ENCODE measurements at regions not wholly inside any gene's neighbourhood (a gene's known extent, or its start where the extent isn't known, plus 50 kb on each side); places are given as distances from the start of the nearest gene placed in this dataset.

DNA sequence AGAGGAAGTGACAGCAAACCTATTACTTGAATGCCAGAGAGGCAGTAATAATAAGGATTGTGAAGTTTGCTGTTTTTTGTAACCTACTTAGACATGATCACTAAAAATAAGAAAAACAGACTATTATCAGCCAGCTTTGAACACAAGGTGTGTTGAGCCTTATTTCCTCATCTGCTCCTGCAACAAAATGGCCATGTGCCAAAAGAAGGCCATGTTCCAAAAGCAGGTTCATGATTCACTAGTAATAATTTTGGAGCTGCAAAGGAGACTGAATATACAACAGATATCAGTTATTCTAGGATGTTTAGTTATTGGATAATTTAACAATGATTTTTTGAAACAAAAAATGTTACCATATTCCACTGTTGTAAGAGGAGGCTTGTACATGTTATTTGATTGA is 578.7 kb downstream of the SQOR start:
- Histone ChIP-seq H2BK5ac (ENCODE audit: insufficient read length, low read length) (no peak overlapping the region), H3K4ac (ENCODE audit: low read depth, low read length) (no peak overlapping the region), H3K23ac (ENCODE audit: insufficient read length, low read depth, low read length) (no peak overlapping the region), H4K91ac (ENCODE audit: insufficient read length, low read depth, low read length) (no peak overlapping the region), H3K79me1 (ENCODE audit: insufficient read depth, low read depth, low read length, poor library complexity, severe bottlenecking) (no peaks in the 10 kb centered on the region), H3T11ph (ENCODE audit: low read length) (no peak overlapping the region), H3K4me2 (ENCODE audit: insufficient read depth, insufficient read length, low read length) (no peak overlapping the region), H2BK20ac (ENCODE audit: low read depth, low read length, poor library complexity, severe bottlenecking) (no peak overlapping the region), H4K5ac (ENCODE audit: insufficient read length, low read depth, low read length) (no peak overlapping the region), H3K4me1 (ENCODE audit: insufficient read depth, low read length) (no peaks in the 10 kb centered on the region), H2AFZ (ENCODE audit: low read length) (no peak overlapping the region), H3K23me2 (ENCODE audit: insufficient read length, low read depth, low read length, poor library complexity, severe bottlenecking) (no peaks in the 10 kb centered on the region), H3K14ac (ENCODE audit: insufficient read depth, low read length) (no peak overlapping the region), H2BK12ac (ENCODE audit: insufficient read length, low read depth, low read length) (no peak overlapping the region), H3K9me3 (ENCODE audit: control insufficient read depth, low read depth, low read length) (no peaks in the 10 kb centered on the region), H3K27ac (ENCODE audit: insufficient read length, low read depth, low read length) (no peak overlapping the region), H4K20me1 (ENCODE audit: control insufficient read depth, insufficient read depth, insufficient read length) (no peaks in the 10 kb centered on the region), H3K27me3 (ENCODE audit: insufficient read depth, low read length) (no peaks in the 10 kb centered on the region), H2AK5ac (ENCODE audit: insufficient read length, low read length) (no peak overlapping the region), H2BK15ac (ENCODE audit: low read depth, low read length) (no peak overlapping the region), H3K18ac (ENCODE audit: insufficient read length, low read depth, low read length) (no peak overlapping the region), H4K8ac (replicated peaks; ENCODE audit: insufficient read length, low read depth, low read length) (no peak overlapping the region), H2BK120ac (ENCODE audit: low read depth, low read length, poor library complexity, severe bottlenecking) (no peak overlapping the region), H3K9ac (ENCODE audit: extremely low read depth, insufficient read length, low read length) (no peak overlapping the region), H3K56ac (ENCODE audit: insufficient read length, low read depth, low read length) (no peak overlapping the region), H3K79me2 (ENCODE audit: insufficient read depth, low read length) (no peaks in the 10 kb centered on the region)
- DNase-seq, result no peak
- H3K36me3 Mint-ChIP-seq (ENCODE audit: insufficient read depth in 1 of 3, low read depth in 3 of 3), result peaks cover 0 to 6% (median 2%) of the 10 kb centered on the region in 3 experiments; a peak in 3 of 7 replicates
- H3K4me3 Mint-ChIP-seq, result no peak overlapping the region
- TF ChIP-seq, protein P1, sequence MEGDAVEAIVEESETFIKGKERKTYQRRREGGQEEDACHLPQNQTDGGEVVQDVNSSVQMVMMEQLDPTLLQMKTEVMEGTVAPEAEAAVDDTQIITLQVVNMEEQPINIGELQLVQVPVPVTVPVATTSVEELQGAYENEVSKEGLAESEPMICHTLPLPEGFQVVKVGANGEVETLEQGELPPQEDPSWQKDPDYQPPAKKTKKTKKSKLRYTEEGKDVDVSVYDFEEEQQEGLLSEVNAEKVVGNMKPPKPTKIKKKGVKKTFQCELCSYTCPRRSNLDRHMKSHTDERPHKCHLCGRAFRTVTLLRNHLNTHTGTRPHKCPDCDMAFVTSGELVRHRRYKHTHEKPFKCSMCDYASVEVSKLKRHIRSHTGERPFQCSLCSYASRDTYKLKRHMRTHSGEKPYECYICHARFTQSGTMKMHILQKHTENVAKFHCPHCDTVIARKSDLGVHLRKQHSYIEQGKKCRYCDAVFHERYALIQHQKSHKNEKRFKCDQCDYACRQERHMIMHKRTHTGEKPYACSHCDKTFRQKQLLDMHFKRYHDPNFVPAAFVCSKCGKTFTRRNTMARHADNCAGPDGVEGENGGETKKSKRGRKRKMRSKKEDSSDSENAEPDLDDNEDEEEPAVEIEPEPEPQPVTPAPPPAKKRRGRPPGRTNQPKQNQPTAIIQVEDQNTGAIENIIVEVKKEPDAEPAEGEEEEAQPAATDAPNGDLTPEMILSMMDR (conservative IDR thresholded peaks at IDR 0.05), result no peak
- peaks cover 10 to 18% of the 10 kb centered on the region in 2 experiments; a peak in 4 of 5 replicates for H3K9me3 Mint-ChIP-seq
- H3K27ac Mint-ChIP-seq, result no peak overlapping the region
- H3K4me1 Mint-ChIP-seq, result no peaks in the 10 kb centered on the region
- no peaks in the 10 kb centered on the region for H3K27me3 Mint-ChIP-seq (ENCODE audit: low read depth)

All from H9 (cell line).